K562 (cell line): ENCODE measurements at regions not wholly inside any gene's neighbourhood (a gene's known extent, or its start where the extent isn't known, plus 50 kb on each side); places are given as distances from the start of the nearest gene placed in this dataset.
"Not testable (repeated sequence)": the region's sequence is repeated elsewhere in the genome, so short reads cannot be mapped to it uniquely, and the experiment has no call there.

Experiments
- HNRNPH1 ChIP-seq: fragments of 200-400 bp; formaldehyde crosslinking; optimal IDR thresholded peaks from 2 replicates; pipeline ENCODE3; 2017; ENCODE audit warnings: low read depth, mild to moderate bottlenecking, low read length, moderate library complexity
- JUN ChIP-seq, 2 experiments: sonication (generic) in 1 of 2; formaldehyde crosslinking in 1 of 2; IDR thresholded peaks; 2 replicates each; pipeline versions ENCODE4 v1.6.1 to v1.8.0; 2012 to 2022; ENCODE audit warnings: borderline replicate concordance in 2 of 2, mild to moderate bottlenecking in 2 of 2, improper control_type of control experiment in 1 of 2, low read depth in 1 of 2, low read length in 1 of 2, missing genetic modification reagents in 1 of 2
- PML ChIP-seq: IDR thresholded peaks from 2 replicates; pipeline ENCODE4 v1.6.1; 2012; ENCODE audit warnings: low read length, inconsistent platforms
- PRMT5 ChIP-seq: sonication (generic); formaldehyde crosslinking; IDR thresholded peaks from 2 replicates; pipeline ENCODE4 v1.5.0; 2020; ENCODE audit warnings: missing genetic modification reagents
- RNF2 ChIP-seq: sonication (generic); IDR thresholded peaks from 2 replicates; pipeline ENCODE4 v1.6.1; 2016
- SP1 ChIP-seq: sonication (generic); formaldehyde crosslinking; IDR thresholded peaks from 2 replicates; pipeline ENCODE4 v1.8.1; 2022; ENCODE audit warnings: mild to moderate bottlenecking, missing genetic modification reagents
- ZC3H4 ChIP-seq: sonication (generic); formaldehyde crosslinking; IDR thresholded peaks from 2 replicates; pipeline ENCODE4 v1.9.0; 2021; ENCODE audit warnings: missing genetic modification reagents, borderline replicate concordance
- ZFP36 ChIP-seq: fragments of 150-350 bp; IDR thresholded peaks from 2 replicates; pipeline ENCODE4 v1.6.1; 2018; ENCODE audit warnings: low read length, low read depth; ENCODE audit not compliant: partially characterized antibody
- ZNF143 ChIP-seq: sonication (generic); formaldehyde crosslinking; IDR thresholded peaks from 2 replicates; pipeline ENCODE4 v1.9.0; 2022; ENCODE audit warnings: mild to moderate bottlenecking, missing genetic modification reagents
- ZNF224 ChIP-seq: sonication (generic); formaldehyde crosslinking; IDR thresholded peaks from 2 replicates; pipeline ENCODE4 v1.8.0; 2022; ENCODE audit warnings: mild to moderate bottlenecking, missing genetic modification reagents
- ZNF408 ChIP-seq: fragments of 250-450 bp; sonication (Bioruptor Pico); IDR thresholded peaks from 2 replicates; pipeline ENCODE4 v1.4.0; 2020; ENCODE audit warnings: low read depth, mild to moderate bottlenecking, moderate library complexity
- TF ChIP-seq, protein P1 (sequence below), 3 experiments: IDR thresholded peaks in 2 of 3; conservative IDR thresholded peaks in 1 of 3; 2 replicates each; pipeline ENCODE4 v1.5.1; 2011 to 2012; ENCODE audit warnings: low read length in 3 of 3, mild to moderate bottlenecking in 3 of 3, control low read depth in 2 of 3, improper control_type of control experiment in 1 of 3, inconsistent platforms in 1 of 3, low read depth in 1 of 3, mixed read lengths in 1 of 3, moderate library complexity in 1 of 3; ENCODE audit not compliant: insufficient read depth in 2 of 3
- TF ChIP-seq, protein P2 (sequence below), 2 experiments: fragments of 450-650 bp; formaldehyde crosslinking in 1 of 2; IDR thresholded peaks; 2 replicates each; pipeline versions ENCODE4 v1.4.0 to v1.6.1; 2014 to 2020; ENCODE audit warnings: mild to moderate bottlenecking in 2 of 2, borderline replicate concordance in 1 of 2, low read depth in 1 of 2
- TF ChIP-seq, protein P3 (sequence below): fragments of 450-650 bp; IDR thresholded peaks from 2 replicates; pipeline ENCODE4 v1.6.1; 2017; ENCODE audit warnings: antibody characterized with exemption, mild to moderate bottlenecking

DNA sequence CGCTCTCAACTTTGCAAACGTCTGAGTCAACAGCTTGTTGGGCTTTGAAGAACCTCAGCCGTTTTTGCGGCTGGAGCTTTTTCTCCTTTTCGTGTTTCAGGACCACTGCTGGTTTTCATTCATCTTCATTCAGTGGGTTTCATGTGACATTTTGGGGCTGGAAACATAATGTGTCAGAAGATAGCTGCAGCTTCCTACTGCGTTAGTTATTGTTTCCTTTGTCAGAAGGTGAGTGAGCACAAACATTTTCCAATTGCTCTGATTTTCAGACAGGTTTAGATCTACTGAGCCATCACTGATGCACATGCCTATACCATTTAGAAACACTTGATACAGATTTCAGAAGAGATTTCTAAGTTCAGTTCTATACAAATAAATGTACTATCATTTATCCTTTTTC lies 575.5 kb downstream of the TTLL7 start:
- not testable (repeated sequence) for TF ChIP-seq ZNF143; PML; ZNF224 (CRISPR knock-in tag); ZNF408 (CRISPR knock-in tag); PRMT5 (CRISPR knock-in tag); ZFP36; JUN (IDR thresholded peaks at IDR 0.05; ENCODE audit: borderline replicate concordance, low read depth, low read length); JUN (CRISPR knock-in tag; IDR thresholded peaks at IDR 0.05; ENCODE audit: borderline replicate concordance); HNRNPH1; SP1 (CRISPR knock-in tag); RNF2; ZC3H4
- TF ChIP-seq, protein P1, sequence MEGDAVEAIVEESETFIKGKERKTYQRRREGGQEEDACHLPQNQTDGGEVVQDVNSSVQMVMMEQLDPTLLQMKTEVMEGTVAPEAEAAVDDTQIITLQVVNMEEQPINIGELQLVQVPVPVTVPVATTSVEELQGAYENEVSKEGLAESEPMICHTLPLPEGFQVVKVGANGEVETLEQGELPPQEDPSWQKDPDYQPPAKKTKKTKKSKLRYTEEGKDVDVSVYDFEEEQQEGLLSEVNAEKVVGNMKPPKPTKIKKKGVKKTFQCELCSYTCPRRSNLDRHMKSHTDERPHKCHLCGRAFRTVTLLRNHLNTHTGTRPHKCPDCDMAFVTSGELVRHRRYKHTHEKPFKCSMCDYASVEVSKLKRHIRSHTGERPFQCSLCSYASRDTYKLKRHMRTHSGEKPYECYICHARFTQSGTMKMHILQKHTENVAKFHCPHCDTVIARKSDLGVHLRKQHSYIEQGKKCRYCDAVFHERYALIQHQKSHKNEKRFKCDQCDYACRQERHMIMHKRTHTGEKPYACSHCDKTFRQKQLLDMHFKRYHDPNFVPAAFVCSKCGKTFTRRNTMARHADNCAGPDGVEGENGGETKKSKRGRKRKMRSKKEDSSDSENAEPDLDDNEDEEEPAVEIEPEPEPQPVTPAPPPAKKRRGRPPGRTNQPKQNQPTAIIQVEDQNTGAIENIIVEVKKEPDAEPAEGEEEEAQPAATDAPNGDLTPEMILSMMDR (IDR thresholded peaks at IDR 0.05 in 2 of 3, conservative IDR thresholded peaks at IDR 0.05 in 1 of 3; ENCODE audit: insufficient read depth in 2 of 3, low read depth in 1 of 3, low read length in 3 of 3), result not testable (repeated sequence)
- TF ChIP-seq, protein P2, sequence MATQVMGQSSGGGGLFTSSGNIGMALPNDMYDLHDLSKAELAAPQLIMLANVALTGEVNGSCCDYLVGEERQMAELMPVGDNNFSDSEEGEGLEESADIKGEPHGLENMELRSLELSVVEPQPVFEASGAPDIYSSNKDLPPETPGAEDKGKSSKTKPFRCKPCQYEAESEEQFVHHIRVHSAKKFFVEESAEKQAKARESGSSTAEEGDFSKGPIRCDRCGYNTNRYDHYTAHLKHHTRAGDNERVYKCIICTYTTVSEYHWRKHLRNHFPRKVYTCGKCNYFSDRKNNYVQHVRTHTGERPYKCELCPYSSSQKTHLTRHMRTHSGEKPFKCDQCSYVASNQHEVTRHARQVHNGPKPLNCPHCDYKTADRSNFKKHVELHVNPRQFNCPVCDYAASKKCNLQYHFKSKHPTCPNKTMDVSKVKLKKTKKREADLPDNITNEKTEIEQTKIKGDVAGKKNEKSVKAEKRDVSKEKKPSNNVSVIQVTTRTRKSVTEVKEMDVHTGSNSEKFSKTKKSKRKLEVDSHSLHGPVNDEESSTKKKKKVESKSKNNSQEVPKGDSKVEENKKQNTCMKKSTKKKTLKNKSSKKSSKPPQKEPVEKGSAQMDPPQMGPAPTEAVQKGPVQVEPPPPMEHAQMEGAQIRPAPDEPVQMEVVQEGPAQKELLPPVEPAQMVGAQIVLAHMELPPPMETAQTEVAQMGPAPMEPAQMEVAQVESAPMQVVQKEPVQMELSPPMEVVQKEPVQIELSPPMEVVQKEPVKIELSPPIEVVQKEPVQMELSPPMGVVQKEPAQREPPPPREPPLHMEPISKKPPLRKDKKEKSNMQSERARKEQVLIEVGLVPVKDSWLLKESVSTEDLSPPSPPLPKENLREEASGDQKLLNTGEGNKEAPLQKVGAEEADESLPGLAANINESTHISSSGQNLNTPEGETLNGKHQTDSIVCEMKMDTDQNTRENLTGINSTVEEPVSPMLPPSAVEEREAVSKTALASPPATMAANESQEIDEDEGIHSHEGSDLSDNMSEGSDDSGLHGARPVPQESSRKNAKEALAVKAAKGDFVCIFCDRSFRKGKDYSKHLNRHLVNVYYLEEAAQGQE (IDR thresholded peaks at IDR 0.05; ENCODE audit: borderline replicate concordance), result not testable (repeated sequence)
- TF ChIP-seq, protein P2 (CRISPR knock-in tag; IDR thresholded peaks at IDR 0.05; ENCODE audit: low read depth), result not testable (repeated sequence)
- TF ChIP-seq, protein P3, sequence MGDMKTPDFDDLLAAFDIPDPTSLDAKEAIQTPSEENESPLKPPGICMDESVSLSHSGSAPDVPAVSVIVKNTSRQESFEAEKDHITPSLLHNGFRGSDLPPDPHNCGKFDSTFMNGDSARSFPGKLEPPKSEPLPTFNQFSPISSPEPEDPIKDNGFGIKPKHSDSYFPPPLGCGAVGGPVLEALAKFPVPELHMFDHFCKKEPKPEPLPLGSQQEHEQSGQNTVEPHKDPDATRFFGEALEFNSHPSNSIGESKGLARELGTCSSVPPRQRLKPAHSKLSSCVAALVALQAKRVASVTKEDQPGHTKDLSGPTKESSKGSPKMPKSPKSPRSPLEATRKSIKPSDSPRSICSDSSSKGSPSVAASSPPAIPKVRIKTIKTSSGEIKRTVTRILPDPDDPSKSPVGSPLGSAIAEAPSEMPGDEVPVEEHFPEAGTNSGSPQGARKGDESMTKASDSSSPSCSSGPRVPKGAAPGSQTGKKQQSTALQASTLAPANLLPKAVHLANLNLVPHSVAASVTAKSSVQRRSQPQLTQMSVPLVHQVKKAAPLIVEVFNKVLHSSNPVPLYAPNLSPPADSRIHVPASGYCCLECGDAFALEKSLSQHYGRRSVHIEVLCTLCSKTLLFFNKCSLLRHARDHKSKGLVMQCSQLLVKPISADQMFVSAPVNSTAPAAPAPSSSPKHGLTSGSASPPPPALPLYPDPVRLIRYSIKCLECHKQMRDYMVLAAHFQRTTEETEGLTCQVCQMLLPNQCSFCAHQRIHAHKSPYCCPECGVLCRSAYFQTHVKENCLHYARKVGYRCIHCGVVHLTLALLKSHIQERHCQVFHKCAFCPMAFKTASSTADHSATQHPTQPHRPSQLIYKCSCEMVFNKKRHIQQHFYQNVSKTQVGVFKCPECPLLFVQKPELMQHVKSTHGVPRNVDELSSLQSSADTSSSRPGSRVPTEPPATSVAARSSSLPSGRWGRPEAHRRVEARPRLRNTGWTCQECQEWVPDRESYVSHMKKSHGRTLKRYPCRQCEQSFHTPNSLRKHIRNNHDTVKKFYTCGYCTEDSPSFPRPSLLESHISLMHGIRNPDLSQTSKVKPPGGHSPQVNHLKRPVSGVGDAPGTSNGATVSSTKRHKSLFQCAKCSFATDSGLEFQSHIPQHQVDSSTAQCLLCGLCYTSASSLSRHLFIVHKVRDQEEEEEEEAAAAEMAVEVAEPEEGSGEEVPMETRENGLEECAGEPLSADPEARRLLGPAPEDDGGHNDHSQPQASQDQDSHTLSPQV, result not testable (repeated sequence)
